Thyroid gland (tissue), 4 donors: ENCODE measurements at regions not wholly inside any gene's neighbourhood (a gene's known extent, or its start where the extent isn't known, plus 50 kb on each side); places are given as distances from the start of the nearest gene placed in this dataset.

Experiments
- POLR2A ChIP-seq, 2 donors: fragments of 450-650 bp; IDR thresholded peaks; one replicate each; pipeline ENCODE4 v1.6.1; 2017; ENCODE audit warnings: antibody characterized with exemption in 2 of 2, mild to moderate bottlenecking in 2 of 2, moderate library complexity in 1 of 2
- TF ChIP-seq, protein P1 (sequence below), 6 experiments: fragments of 200-600 bp in 3 of 6; fragments of 450-650 bp in 3 of 6; sonication (generic) in 3 of 6; IDR thresholded peaks; one replicate each; pipeline ENCODE4 v1.5.1; 2016 to 2019; ENCODE audit warnings: antibody characterized with exemption in 6 of 6, mild to moderate bottlenecking in 2 of 6, inconsistent platforms in 1 of 6, moderate library complexity in 1 of 6

DNA sequence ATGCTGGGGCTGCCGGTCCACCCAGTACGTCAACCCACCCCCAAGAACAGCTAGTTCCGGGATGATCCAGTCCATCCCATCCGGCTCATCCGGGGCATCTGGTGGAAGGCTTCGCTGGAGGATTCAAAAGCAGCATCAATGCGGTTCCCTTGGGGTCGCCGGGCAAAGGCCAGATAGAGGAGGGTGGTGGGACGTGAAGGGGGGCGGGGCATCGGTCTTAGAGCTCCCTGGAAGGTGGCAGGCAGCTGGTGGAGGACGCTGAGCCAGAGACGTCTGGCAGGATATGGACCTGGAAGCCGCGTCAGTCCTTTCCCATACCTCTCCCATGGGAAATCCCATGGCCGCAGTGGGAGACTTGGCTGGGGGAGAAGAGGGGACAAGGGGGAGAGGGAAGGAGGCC lies 1500.8 kb upstream of the DEFB115 start:
- TF ChIP-seq, protein P1, sequence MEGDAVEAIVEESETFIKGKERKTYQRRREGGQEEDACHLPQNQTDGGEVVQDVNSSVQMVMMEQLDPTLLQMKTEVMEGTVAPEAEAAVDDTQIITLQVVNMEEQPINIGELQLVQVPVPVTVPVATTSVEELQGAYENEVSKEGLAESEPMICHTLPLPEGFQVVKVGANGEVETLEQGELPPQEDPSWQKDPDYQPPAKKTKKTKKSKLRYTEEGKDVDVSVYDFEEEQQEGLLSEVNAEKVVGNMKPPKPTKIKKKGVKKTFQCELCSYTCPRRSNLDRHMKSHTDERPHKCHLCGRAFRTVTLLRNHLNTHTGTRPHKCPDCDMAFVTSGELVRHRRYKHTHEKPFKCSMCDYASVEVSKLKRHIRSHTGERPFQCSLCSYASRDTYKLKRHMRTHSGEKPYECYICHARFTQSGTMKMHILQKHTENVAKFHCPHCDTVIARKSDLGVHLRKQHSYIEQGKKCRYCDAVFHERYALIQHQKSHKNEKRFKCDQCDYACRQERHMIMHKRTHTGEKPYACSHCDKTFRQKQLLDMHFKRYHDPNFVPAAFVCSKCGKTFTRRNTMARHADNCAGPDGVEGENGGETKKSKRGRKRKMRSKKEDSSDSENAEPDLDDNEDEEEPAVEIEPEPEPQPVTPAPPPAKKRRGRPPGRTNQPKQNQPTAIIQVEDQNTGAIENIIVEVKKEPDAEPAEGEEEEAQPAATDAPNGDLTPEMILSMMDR (IDR thresholded peaks at IDR 0.05), result no peak
- no peak for TF ChIP-seq POLR2A (IDR thresholded peaks at IDR 0.05)
